Urinary bladder (tissue), 3 donors: ENCODE measurements at regions not wholly inside any gene's neighbourhood (a gene's known extent, or its start where the extent isn't known, plus 50 kb on each side); places are given as distances from the start of the nearest gene placed in this dataset.
"Not testable (repeated sequence)": the region's sequence is repeated elsewhere in the genome, so short reads cannot be mapped to it uniquely, and the experiment has no call there.

ENCODE experiments used
- DNase-seq: peaks from one replicate; pipeline ENCODE4 v3.0.0-alpha.2; 2015; ENCODE audit errors: extremely low spot score
- H3K27ac ChIP-seq: one replicate; pipeline ENCODE4 v1.5.1; 2013; ENCODE audit warnings: low read depth, mild to moderate bottlenecking, moderate library complexity
- H3K36me3 ChIP-seq: one replicate; pipeline ENCODE4 v1.6.1; 2013; ENCODE audit warnings: mild to moderate bottlenecking, moderate library complexity; ENCODE audit not compliant: insufficient read depth
- H3K4me1 ChIP-seq: one replicate; pipeline ENCODE4 v1.6.1; 2013; ENCODE audit warnings: mild to moderate bottlenecking, moderate library complexity; ENCODE audit not compliant: insufficient read depth
- H3K4me3 ChIP-seq: one replicate; pipeline ENCODE4 v1.5.1; 2013; ENCODE audit warnings: low read depth, low read length
- WGBS: extraction: QIAGEN DNeasy Blood & Tissue Kit; methylation state at CpG from one replicate; pipeline ENCODE4 v1.1.7; 2013; 5-methylcytosine and 5-hydroxymethylcytosine counted together
- donor health status: healthy with polysubstance abuse.
- donor health status: healthy.

DNA sequence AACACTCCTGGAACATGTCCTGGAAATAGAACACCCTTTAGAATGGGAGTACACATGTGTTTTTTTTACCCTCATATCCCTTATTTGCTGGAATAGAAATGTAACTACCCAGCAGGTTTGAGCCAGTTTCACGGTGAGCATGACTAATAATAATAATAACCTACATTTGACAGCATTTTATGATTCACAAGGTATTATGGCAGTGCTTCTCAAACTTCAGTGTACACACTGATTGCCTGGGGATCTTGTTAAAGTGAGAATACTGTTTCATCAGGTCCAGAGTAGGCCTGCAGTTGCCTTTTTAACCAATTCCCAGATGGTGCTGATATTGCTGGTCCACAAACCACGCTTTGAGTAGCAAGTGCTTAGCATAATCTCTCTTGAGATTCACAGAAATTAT lies 63.9 kb downstream of the NFKBIZ start:
- H3K36me3 ChIP-seq: no peaks in the 10 kb centered on the region
- WGBS: 90% methylated on average over 2 of the region's 2 CpGs
- H3K27ac ChIP-seq: no peak overlapping the region
- H3K4me3 ChIP-seq: no peak overlapping the region
- no peaks in the 10 kb centered on the region for H3K4me1 ChIP-seq
- DNase-seq: no peak

GRCh38 chr3:101917761-101918160 lies 68.4 kb downstream of the NFKBIZ start:
- DNase-seq, H3K36me3 ChIP-seq, H3K4me3 ChIP-seq, H3K4me1 ChIP-seq, H3K27ac ChIP-seq: not testable (repeated sequence)
- 95% methylated on average over 2 of the region's 2 CpGs for WGBS

GRCh38 chr3:101922151-101922725 lies 72.9 kb downstream of the NFKBIZ start:
- not testable (repeated sequence) for H3K27ac ChIP-seq, H3K4me3 ChIP-seq, H3K4me1 ChIP-seq, DNase-seq, H3K36me3 ChIP-seq
- WGBS: 91% methylated on average over 3 of the region's 3 CpGs

DNA sequence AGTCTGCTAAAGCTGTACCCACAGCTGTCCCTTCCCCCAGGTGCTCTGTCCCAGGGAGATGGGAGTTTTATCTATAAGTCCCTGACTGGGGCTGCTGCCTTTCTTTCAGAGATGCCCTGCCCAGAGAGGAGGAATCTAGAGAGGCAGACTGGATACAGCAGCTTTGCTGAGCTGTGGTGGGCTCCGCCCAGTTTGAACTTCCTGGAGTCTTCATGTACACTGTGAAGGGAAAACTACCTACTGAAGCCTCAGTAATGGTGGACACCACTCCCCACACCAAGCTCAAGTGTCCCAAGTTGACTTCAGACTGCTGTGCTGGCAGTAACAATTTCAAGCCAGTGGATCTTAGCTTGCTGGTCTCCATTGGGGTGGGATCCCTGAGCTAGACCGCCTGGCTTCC lies 75.3 kb downstream of the NFKBIZ start:
- not testable (repeated sequence) for DNase-seq, H3K36me3 ChIP-seq, H3K27ac ChIP-seq, H3K4me1 ChIP-seq, H3K4me3 ChIP-seq
- 96% methylated on average over 2 of the region's 2 CpGs for WGBS

DNA sequence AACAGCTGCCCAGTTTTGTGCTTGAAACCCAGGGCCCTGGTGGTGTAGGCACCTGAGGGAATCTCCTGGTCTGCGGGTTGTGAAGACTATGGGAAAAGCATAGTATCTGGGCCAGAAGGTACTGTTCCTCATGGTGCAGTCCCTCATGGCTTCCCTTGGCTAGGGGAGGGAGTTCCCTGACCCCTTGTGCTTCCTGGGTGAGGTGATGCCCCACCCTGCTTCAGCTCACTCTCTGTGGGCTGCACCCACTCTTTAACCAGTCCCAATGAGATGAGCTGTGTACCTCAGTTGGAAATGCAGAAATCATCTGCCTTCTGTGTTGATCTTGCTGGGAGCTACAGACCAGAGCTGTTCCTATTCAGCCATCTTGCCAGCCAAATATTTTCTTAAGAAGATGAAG lies 75.8 kb downstream of the NFKBIZ start:
- H3K4me3 ChIP-seq, H3K36me3 ChIP-seq, DNase-seq, H3K4me1 ChIP-seq, H3K27ac ChIP-seq: not testable (repeated sequence)
- 93% methylated on average over 1 of the region's 1 CpG for WGBS

- Histone ChIP-seq H3K4me1 (no peaks in the 10 kb centered on the region), H3K4me3 (no peak overlapping the region), H3K36me3 (no peaks in the 10 kb centered on the region), H3K27ac (no peak overlapping the region)
- 77% methylated on average over 2 of the region's 2 CpGs for WGBS
- no peak for DNase-seq
Observed at GRCh38 chr3:101925564-101925963, 76.2 kb downstream of the NFKBIZ start.

GRCh38 chr3:101926594-101927105 lies 77.3 kb downstream of the NFKBIZ start:
- Histone ChIP-seq H3K27ac (no peak overlapping the region), H3K4me1 (no peaks in the 10 kb centered on the region), H3K4me3 (no peak overlapping the region), H3K36me3 (no peaks in the 10 kb centered on the region)
- DNase-seq: no peak
- WGBS: 78% methylated on average over 7 of the region's 7 CpGs

GRCh38 chr3:101928890-101929289 lies 79.6 kb downstream of the NFKBIZ start:
- H3K4me1 ChIP-seq: no peaks in the 10 kb centered on the region
- DNase-seq: no peak
- H3K27ac ChIP-seq: no peak overlapping the region
- H3K4me3 ChIP-seq: no peak overlapping the region
- 90% methylated on average over 1 of the region's 1 CpG for WGBS
- H3K36me3 ChIP-seq: no peaks in the 10 kb centered on the region

- H3K4me1 ChIP-seq: no peaks in the 10 kb centered on the region
- WGBS: 95% methylated on average over 1 of the region's 1 CpG
- no peak for DNase-seq
- H3K4me3 ChIP-seq: no peak overlapping the region
- H3K27ac ChIP-seq: no peak overlapping the region
- no peaks in the 10 kb centered on the region for H3K36me3 ChIP-seq
Observed at GRCh38 chr3:101931081-101931480, 81.8 kb downstream of the NFKBIZ start.

DNA sequence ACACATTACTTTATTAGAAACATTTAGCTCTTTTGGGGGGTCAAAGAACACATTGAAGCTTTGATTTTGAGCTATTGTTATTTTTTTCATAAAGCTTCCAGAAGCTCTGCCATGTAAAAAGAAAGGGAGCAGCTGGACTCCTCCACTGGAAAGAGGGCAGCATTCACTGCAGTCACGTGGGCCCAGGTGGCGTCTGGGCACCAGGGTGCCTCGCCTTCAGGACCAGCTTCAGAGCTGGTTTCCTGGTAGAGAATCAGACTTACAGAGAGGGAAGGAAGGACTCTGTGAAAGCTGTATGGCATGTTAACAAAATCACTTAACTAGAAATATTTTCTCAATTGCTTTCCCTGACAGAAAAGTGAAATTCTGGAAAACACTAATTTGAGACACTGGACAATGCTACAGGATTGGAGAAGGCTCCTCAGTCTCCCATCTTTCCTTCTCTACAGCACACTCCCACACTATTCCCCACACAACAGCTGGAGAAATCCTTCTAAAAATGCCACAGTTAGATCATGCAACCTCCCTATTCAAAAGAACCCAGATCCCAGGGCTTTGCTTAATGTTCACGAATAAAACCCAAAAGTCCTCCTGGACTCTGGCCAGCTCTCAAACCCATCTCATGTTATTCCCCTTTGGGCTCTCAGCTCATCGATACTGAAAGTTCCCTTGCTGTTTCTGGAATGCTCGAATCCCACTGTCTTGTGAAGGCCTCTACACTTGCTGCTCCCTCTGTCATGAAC lies 83.2 kb downstream of the NFKBIZ start:
- Histone ChIP-seq H3K36me3 (no peaks in the 10 kb centered on the region), H3K4me1 (no peaks in the 10 kb centered on the region), H3K27ac (no peak overlapping the region), H3K4me3 (no peak overlapping the region)
- no peak for DNase-seq
- WGBS: 74% methylated on average over 6 of the region's 6 CpGs

DNA sequence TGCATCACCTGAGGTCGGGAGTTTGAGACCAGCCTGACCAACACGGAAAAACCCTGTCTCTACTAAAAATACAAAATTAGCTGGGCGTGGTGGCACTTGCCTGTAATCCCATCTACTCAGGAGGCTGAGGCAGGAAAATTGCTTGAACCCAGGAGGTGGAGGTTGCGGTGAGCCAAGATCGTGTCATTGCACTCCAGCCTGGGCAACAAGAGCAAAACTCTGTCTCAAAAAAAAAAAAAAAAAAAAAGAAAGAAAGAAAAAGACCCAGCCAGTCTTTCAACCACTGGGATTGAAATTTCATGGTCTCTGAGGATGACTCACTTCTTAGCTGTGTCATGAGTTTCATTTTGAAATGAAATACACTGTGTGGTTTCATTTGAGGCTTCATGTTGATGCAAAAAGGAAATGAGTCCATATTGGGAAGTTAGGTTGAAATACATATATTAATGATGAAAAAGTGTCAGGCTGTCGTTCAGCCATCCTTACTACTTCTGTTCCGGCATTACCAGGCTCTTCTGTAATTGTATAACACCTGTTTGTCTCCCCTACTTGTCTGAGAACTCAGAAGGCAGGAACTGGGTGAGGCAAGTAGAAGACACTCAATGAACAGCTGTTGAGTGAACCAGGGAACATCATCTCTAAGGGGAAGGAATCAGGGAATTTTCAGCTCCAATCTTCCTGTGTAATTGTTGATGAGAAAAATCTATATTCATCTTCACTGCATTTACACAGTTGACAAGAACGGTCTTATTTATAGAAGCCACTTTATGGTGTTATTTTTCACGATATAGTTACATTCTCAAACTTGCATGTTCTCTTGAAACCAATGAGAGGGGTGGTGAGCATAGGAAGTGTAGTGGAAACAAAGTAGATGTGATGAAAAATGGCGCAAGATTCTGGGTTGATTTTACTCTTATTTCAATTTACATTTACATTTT lies 87.4 kb downstream of the NFKBIZ start:
- Histone ChIP-seq H3K27ac (no peak overlapping the region), H3K4me3 (no peak overlapping the region), H3K4me1 (no peaks in the 10 kb centered on the region), H3K36me3 (no peaks in the 10 kb centered on the region)
- no peak for DNase-seq
- WGBS: 88% methylated on average over 10 of the region's 10 CpGs

DNA sequence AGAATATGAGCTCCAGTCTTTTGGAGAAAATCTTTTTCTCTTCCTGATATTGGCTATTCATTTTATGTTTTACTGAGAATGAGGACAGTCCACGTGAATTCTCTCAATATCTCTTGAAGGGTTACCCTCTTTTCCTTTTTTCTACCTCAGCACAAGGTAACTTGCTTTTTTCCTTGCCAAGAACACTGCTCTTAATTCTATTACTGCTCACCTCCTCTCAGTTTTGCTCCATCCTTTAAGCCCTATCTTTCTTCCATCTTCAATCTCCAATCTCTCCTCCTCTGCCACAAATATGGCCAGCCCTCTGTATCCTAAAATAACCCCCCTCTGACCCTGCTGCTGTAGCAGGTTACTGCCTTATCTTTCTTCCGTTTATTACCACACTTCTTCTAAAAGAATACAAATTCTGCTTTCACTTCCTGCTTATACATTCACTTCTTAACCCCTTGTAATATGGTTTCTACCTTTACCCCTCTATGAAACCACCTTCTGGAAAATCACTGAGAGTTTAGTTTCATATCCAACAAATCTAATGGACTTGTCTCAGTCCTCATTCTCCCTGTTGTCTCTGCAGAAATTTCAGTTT lies 89.0 kb downstream of the NFKBIZ start:
- 36% methylated on average over 2 of the region's 2 CpGs for WGBS
- DNase-seq: no peak
- Histone ChIP-seq H3K4me1 (no peaks in the 10 kb centered on the region), H3K4me3 (no peak overlapping the region), H3K36me3 (no peaks in the 10 kb centered on the region), H3K27ac (no peak overlapping the region)

DNA sequence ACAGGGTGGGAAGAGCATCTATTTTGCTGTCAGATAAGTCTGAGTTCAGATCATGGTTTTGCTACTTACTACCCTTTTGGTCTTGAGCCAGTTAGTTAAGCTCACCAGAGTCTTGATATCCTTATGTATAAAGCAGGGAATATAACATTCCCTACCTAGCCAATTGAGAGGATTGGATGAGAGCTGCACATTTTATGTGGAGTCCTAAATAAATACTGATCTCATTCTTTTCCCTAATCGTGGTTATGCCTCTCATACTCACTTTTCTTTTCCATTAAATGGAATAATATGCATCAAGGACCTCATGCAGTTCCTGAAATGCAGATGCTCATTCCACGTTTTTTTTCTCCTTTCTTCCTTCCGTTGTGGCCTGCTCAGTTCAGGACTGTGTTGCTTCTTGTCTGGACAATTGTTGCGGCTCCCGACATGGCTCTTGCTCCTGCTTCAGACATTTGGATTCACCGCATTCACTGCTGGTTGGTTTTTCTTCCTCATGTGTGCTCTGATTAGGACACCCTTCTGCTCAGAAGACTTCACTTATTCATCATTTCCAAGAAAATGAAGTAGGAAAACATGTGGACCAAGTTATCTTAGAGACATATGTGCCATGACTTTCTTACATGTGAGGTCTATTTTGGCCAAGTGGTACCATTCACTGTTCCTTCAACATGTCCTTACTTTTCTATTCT lies 90.2 kb downstream of the NFKBIZ start:
- no peak for DNase-seq
- H3K27ac ChIP-seq: no peak overlapping the region
- no peak overlapping the region for H3K4me3 ChIP-seq
- no peaks in the 10 kb centered on the region for H3K4me1 ChIP-seq
- 84% methylated on average over 6 of the region's 6 CpGs for WGBS
- no peaks in the 10 kb centered on the region for H3K36me3 ChIP-seq
